ENCODE measurements at regions not wholly inside any gene's neighbourhood (a gene's known extent, or its start where the extent isn't known, plus 50 kb on each side); places are given as distances from the start of the nearest gene placed in this dataset.
"Not testable (repeated sequence)": the region's sequence is repeated elsewhere in the genome, so short reads cannot be mapped to it uniquely, and the experiment has no call there.

- in situ Hi-C loops (cut with MboI; ENCODE audit: low pct_unique_long_range_greater_than_20kb, low sequenced_read_pairs) = no loop called here
- DNase-seq = no peak
These were observed 641.9 kb downstream of the ZEB2 start for GRCh38 chr2:143877876-143878530.

GRCh38 chr2:143877056-143877455 lies 642.9 kb downstream of the ZEB2 start:
- no peak for DNase-seq

GRCh38 chr2:143875295-143876233 lies 644.4 kb downstream of the ZEB2 start:
- no peak for DNase-seq
- in situ Hi-C loops (cut with MboI; ENCODE audit: low pct_unique_long_range_greater_than_20kb, low sequenced_read_pairs) = no loop called here

More at GRCh38 chr2:143877056-143877455, 642.9 kb downstream of the ZEB2 start:
- in situ Hi-C loops (cut with MboI; ENCODE audit: low pct_unique_long_range_greater_than_20kb, low sequenced_read_pairs) = no loop called here

GRCh38 chr2:143873886-143874285 lies 646.0 kb downstream of the ZEB2 start:
- in situ Hi-C loops (cut with MboI; ENCODE audit: low pct_unique_long_range_greater_than_20kb, low sequenced_read_pairs) = no loop called here
- no peak for DNase-seq

- no peak for DNase-seq
- in situ Hi-C loops (cut with MboI; ENCODE audit: low pct_unique_long_range_greater_than_20kb, low sequenced_read_pairs) = no loop called here
These were observed 649.2 kb downstream of the ZEB2 start for GRCh38 chr2:143870696-143871095.

GRCh38 chr2:143856978-143857377 lies 662.9 kb downstream of the ZEB2 start:
- no peak for DNase-seq
- in situ Hi-C loops (cut with MboI; ENCODE audit: low pct_unique_long_range_greater_than_20kb, low sequenced_read_pairs) = no loop called here

- in situ Hi-C loops (cut with MboI; ENCODE audit: low pct_unique_long_range_greater_than_20kb, low sequenced_read_pairs) = no loop called here
- DNase-seq = peak; percentile 9
These were observed 667.2 kb downstream of the ZEB2 start for GRCh38 chr2:143852759-143853158.

- DNase-seq = no peak
- in situ Hi-C loops (cut with MboI; ENCODE audit: low pct_unique_long_range_greater_than_20kb, low sequenced_read_pairs) = no loop called here
These were observed 669.8 kb downstream of the ZEB2 start for GRCh38 chr2:143850084-143850483.

- DNase-seq = no peak
- in situ Hi-C loops (cut with MboI; ENCODE audit: low pct_unique_long_range_greater_than_20kb, low sequenced_read_pairs) = no loop called here
These were observed 672.7 kb downstream of the ZEB2 start for GRCh38 chr2:143847257-143847656.

- in situ Hi-C loops (cut with MboI; ENCODE audit: low pct_unique_long_range_greater_than_20kb, low sequenced_read_pairs) = no loop called here
- DNase-seq = no peak
These were observed 674.9 kb downstream of the ZEB2 start for GRCh38 chr2:143844986-143845385.

- no peak for DNase-seq
- in situ Hi-C loops (cut with MboI; ENCODE audit: low pct_unique_long_range_greater_than_20kb, low sequenced_read_pairs) = no loop called here
These were observed 676.2 kb downstream of the ZEB2 start for GRCh38 chr2:143843686-143844085.

GRCh38 chr2:143842836-143843235 lies 677.1 kb downstream of the ZEB2 start:
- in situ Hi-C loops (cut with MboI; ENCODE audit: low pct_unique_long_range_greater_than_20kb, low sequenced_read_pairs) = no loop called here

GRCh38 chr2:143841935-143842334 lies 678.0 kb downstream of the ZEB2 start:
- in situ Hi-C loops (cut with MboI; ENCODE audit: low pct_unique_long_range_greater_than_20kb, low sequenced_read_pairs) = no loop called here
- DNase-seq = no peak

More at GRCh38 chr2:143842836-143843235, 677.1 kb downstream of the ZEB2 start:
- no peak for DNase-seq

GRCh38 chr2:143840601-143841000 lies 679.3 kb downstream of the ZEB2 start:
- in situ Hi-C loops (cut with MboI; ENCODE audit: low pct_unique_long_range_greater_than_20kb, low sequenced_read_pairs) = no loop called here
- DNase-seq = no peak

GRCh38 chr2:143840194-143840593 lies 679.7 kb downstream of the ZEB2 start:
- no peak for DNase-seq
- in situ Hi-C loops (cut with MboI; ENCODE audit: low pct_unique_long_range_greater_than_20kb, low sequenced_read_pairs) = no loop called here

GRCh38 chr2:143839456-143839855 lies 680.5 kb downstream of the ZEB2 start:
- DNase-seq = no peak
- in situ Hi-C loops (cut with MboI; ENCODE audit: low pct_unique_long_range_greater_than_20kb, low sequenced_read_pairs) = no loop called here

GRCh38 chr2:143837055-143837454 lies 682.9 kb downstream of the ZEB2 start:
- DNase-seq; in situ Hi-C loops (cut with MboI; ENCODE audit: low pct_unique_long_range_greater_than_20kb, low sequenced_read_pairs): not testable (repeated sequence)

- in situ Hi-C loops (cut with MboI; ENCODE audit: low pct_unique_long_range_greater_than_20kb, low sequenced_read_pairs) = no loop called here
- DNase-seq = no peak
These were observed 684.4 kb downstream of the ZEB2 start for GRCh38 chr2:143835481-143835880.

- in situ Hi-C loops (cut with MboI; ENCODE audit: low pct_unique_long_range_greater_than_20kb, low sequenced_read_pairs) = no loop called here
- no peak for DNase-seq
These were observed 686.8 kb downstream of the ZEB2 start for GRCh38 chr2:143833015-143833660.

GRCh38 chr2:143830476-143830875 lies 689.4 kb downstream of the ZEB2 start:
- in situ Hi-C loops (cut with MboI; ENCODE audit: low pct_unique_long_range_greater_than_20kb, low sequenced_read_pairs) = no loop called here

More at GRCh38 chr2:143830476-143830875, 689.4 kb downstream of the ZEB2 start:
- no peak for DNase-seq

All from KBM-7 (cell line).